Large intestine (tissue), 3 donors: ENCODE measurements at regions not wholly inside any gene's neighbourhood (a gene's known extent, or its start where the extent isn't known, plus 50 kb on each side); places are given as distances from the start of the nearest gene placed in this dataset.

Experiments used
- DNase-seq, 2 donors: peaks; one replicate each; pipeline versions ENCODE4 v3.0.0 to v3.0.0-alpha.2; 2013
- H3K27ac ChIP-seq: one replicate; pipeline ENCODE4 v1.5.1; 2013; ENCODE audit warnings: low read length
- H3K27me3 ChIP-seq: 2 replicates; pipeline ENCODE4 v1.6.1; 2013; ENCODE audit warnings: low read length; ENCODE audit not compliant: control insufficient read depth, insufficient read depth
- H3K36me3 ChIP-seq: 2 replicates; pipeline ENCODE4 v1.6.1; 2013; ENCODE audit warnings: low read length; ENCODE audit not compliant: control insufficient read depth, insufficient read depth
- H3K4me1 ChIP-seq: one replicate; pipeline ENCODE4 v1.6.1; 2013; ENCODE audit warnings: low read length; ENCODE audit not compliant: control insufficient read depth, insufficient read depth
- H3K4me3 ChIP-seq: one replicate; pipeline ENCODE4 v1.5.1; 2013; ENCODE audit warnings: low read length
- H3K9me3 ChIP-seq: one replicate; pipeline ENCODE4 v1.6.1; 2013; ENCODE audit warnings: mild to moderate bottlenecking, low read depth, low read length, moderate library complexity; ENCODE audit not compliant: control insufficient read depth
- WGBS: methylation state at CpG from one replicate; pipeline ENCODE4 v1.1.5; 2013; ENCODE audit warnings: low lambda C conversion rate; ENCODE audit not compliant: insufficient coverage; 5-methylcytosine and 5-hydroxymethylcytosine counted together

DNA sequence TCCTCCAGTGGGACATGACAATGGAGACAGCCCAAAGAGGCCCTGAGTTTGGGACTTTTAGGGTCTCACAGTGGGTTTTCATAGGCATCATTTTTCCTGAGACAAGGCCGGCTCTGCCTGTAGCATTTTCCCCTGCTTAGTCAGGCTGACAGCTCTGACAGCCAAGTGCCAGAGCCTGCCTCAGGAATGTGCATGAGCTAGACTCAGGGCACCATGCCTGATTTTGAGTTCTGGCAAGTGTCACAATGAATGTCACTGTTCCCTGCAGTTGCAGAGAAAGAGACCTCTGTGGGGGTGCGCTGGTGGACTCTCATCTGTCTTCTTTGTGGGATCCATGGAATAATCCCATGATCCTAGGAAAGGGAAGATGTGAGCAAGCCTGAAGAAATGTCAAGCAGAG, 343.3 kb upstream of the TSPY4 start:
- no CpG with 5 or more reads among the region's 2 CpGs for WGBS
- H3K4me1 ChIP-seq: no peaks in the 10 kb centered on the region
- no peaks in the 10 kb centered on the region for H3K27me3 ChIP-seq
- no peak for DNase-seq
- no peak overlapping the region for H3K4me3 ChIP-seq
- no peak overlapping the region for H3K27ac ChIP-seq
- H3K9me3 ChIP-seq: no peaks in the 10 kb centered on the region
- no peaks in the 10 kb centered on the region for H3K36me3 ChIP-seq

DNA sequence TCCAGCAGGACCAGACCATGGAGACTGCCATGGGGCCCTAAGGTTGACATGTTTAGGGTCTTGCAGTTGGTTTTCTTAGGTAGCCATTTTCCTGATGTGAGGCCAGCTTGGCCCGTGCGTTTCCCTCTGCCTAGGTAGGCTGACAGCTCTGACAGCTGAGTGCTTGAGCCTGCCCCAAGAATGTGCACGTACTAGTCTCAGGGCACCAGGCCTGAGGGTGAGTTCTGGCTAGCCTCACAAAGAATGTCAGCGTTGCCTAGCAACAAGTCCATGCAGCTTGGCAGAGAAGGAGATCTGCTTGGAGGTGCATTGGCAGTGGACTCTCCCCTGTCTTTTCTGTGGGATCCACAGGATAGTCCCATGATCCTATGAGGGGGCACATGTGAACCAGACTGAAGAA, 336.0 kb upstream of the TSPY4 start:
- no peaks in the 10 kb centered on the region for H3K9me3 ChIP-seq
- no peaks in the 10 kb centered on the region for H3K4me1 ChIP-seq
- no peaks in the 10 kb centered on the region for H3K27me3 ChIP-seq
- no CpG with 5 or more reads among the region's 4 CpGs for WGBS
- H3K4me3 ChIP-seq: no peak overlapping the region
- no peak for DNase-seq
- H3K27ac ChIP-seq: no peak overlapping the region
- H3K36me3 ChIP-seq: no peaks in the 10 kb centered on the region

DNA sequence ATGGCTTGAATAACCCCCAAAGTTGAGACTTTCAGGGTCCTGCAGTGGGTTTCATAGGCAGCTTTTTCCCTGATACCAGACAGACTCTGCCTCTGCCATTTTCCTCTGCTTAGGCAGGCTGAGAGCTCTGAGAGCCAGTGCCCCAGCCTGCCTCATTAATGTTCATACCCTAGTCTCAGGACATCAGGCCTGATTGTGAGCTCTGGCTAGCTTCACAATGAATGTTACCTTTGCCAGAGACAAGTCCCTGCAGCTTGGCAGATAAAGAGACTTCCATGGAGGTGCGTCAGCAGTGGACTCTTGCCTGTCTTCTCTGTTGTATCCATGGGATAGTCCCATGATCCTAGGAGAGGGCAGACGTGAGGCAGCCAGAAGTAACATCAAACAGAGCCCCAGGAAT, 333.5 kb upstream of the TSPY4 start:
- Histone ChIP-seq H3K4me1 (no peaks in the 10 kb centered on the region), H3K36me3 (no peaks in the 10 kb centered on the region), H3K27me3 (no peaks in the 10 kb centered on the region), H3K9me3 (no peaks in the 10 kb centered on the region), H3K27ac (no peak overlapping the region), H3K4me3 (no peak overlapping the region)
- no CpG with 5 or more reads among the region's 2 CpGs for WGBS
- no peak for DNase-seq

DNA sequence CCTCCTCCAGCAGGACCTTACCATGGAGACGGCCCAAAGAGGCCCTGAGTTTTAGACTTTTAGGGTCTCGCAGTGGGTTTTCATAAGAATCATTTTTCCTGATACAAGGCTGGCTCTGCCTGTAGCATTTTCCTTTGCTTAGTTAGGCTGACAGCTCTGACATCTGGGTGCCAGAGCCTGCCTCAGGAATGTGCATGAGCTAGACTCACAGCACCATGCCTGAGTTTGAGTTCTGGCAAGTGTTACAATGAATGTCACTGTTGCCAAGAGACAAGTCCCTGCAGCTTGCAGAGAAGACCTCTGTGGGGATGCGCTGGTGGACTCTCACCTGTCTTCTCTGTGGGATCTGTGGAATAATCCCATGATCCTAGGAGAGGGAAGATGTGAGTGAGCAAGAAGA, 328.6 kb upstream of the TSPY4 start:
- no peaks in the 10 kb centered on the region for H3K9me3 ChIP-seq
- WGBS: no CpG with 5 or more reads among the region's 3 CpGs
- no peak for DNase-seq
- no peak overlapping the region for H3K4me3 ChIP-seq
- no peaks in the 10 kb centered on the region for H3K4me1 ChIP-seq
- no peaks in the 10 kb centered on the region for H3K27me3 ChIP-seq
- H3K36me3 ChIP-seq: no peaks in the 10 kb centered on the region
- no peak overlapping the region for H3K27ac ChIP-seq

DNA sequence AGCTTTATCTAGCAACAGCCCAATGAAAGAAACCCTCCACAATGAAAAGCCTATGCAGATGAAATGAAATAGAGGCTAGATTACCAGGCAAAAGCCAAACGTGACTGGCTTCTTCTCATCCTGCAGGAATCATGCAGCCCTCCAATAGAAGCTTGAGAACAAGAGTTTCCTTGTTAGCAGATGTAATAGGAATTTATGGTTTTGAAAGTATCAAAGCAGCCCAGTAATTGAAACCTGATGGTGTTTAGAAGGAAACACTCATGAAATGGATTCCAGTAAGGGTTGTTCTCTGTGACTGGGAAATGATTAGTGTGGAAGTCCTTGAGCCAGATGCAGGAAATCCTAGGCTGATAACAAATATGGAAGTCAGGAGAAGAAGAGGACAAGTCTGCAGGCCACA, 320.3 kb upstream of the TSPY4 start:
- Histone ChIP-seq H3K36me3 (no peaks in the 10 kb centered on the region), H3K4me1 (no peaks in the 10 kb centered on the region), H3K9me3 (no peaks in the 10 kb centered on the region), H3K4me3 (no peak overlapping the region), H3K27me3 (no peaks in the 10 kb centered on the region), H3K27ac (no peak overlapping the region)
- no peak for DNase-seq
- WGBS: no CpG with 5 or more reads among the region's 1 CpG

DNA sequence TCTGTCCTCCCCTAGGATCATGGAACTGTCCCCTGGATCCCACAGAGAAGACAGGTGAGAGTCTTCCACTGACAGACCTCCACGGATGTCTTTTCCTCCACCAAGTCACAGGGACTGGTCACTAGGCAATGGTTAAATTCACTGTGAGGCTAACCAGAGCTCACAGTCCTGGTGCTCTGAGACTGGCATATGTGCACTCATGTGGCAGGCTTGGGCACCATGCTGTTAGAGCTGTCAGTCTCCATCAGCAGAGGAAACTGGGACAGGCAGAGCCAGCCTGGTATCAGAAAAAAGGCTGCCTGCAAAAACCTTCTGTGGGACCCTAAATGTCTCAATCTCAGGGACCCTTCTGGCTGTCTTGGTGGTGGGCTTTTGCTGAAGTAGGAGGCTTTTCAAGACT, 318.9 kb upstream of the TSPY4 start:
- WGBS: no CpG with 5 or more reads among the region's 1 CpG

DNA sequence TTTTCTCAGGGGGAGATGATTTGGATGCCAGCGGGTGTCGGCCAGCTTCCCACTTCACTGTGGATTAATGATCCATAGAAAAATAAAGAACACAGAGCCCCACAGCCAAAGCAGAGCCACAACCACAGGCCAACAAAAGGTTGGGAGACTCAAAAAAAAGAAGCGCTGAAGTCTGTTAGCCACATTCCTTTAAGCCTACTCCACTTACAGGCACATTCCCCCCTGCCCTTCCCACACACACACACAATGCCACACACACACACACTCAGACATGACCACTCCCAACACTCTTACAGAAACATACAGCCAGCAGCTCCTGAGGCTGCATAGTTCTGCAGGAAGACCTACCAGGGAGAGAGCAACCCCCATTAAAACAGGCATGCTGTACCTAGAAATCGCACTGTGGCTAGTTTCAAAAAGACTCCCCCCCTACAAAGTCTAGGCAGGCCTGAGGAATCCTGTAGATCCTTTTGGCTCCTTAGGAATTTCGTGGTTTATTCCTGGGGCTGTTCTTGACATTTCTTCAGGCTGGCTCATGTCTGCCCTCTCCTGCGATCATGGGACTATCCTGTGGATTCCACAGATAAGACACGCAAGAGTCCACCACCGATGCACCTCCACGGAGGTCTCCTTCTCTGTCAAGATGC, 309.4 kb upstream of the TSPY4 start:
- H3K9me3 ChIP-seq: no peaks in the 10 kb centered on the region
- no peaks in the 10 kb centered on the region for H3K36me3 ChIP-seq
- no peak overlapping the region for H3K27ac ChIP-seq
- 20% methylated on average over 1 of the region's 9 CpGs for WGBS
- no peaks in the 10 kb centered on the region for H3K4me1 ChIP-seq
- DNase-seq: no peak
- H3K27me3 ChIP-seq: no peaks in the 10 kb centered on the region
- no peak overlapping the region for H3K4me3 ChIP-seq

More for the DNA sequence above, 318.9 kb upstream of the TSPY4 start:
- no peak overlapping the region for H3K27ac ChIP-seq
- DNase-seq: no peak
- no peaks in the 10 kb centered on the region for H3K4me1 ChIP-seq
- no peaks in the 10 kb centered on the region for H3K9me3 ChIP-seq
- no peaks in the 10 kb centered on the region for H3K36me3 ChIP-seq
- H3K4me3 ChIP-seq: no peak overlapping the region
- no peaks in the 10 kb centered on the region for H3K27me3 ChIP-seq

DNA sequence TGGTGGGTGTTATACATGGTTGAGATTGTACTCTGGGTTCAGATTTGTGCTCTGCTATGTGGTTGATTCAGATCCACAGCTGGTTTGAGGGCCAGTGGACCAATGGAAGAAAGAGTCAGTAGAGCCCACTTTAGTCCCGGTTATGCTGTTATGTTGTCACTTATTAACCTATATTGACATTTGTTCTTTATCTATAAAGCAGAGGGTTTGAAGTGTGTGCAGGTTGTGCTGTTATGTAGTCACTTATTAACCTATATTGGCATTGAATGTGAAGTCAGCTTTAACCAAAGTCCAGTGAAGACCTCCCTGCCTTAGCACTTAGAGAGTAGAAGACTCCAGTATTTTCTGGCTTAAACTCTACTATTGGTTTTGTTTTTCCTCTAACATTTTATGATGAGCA, 307.3 kb upstream of the TSPY4 start:
- Histone ChIP-seq H3K36me3 (no peaks in the 10 kb centered on the region), H3K4me3 (no peak overlapping the region), H3K4me1 (no peaks in the 10 kb centered on the region), H3K27me3 (no peaks in the 10 kb centered on the region), H3K27ac (no peak overlapping the region), H3K9me3 (no peaks in the 10 kb centered on the region)
- peak in 1 of 2 donors; percentile 25 for DNase-seq
- WGBS: no CpG with 5 or more reads among the region's 1 CpG

DNA sequence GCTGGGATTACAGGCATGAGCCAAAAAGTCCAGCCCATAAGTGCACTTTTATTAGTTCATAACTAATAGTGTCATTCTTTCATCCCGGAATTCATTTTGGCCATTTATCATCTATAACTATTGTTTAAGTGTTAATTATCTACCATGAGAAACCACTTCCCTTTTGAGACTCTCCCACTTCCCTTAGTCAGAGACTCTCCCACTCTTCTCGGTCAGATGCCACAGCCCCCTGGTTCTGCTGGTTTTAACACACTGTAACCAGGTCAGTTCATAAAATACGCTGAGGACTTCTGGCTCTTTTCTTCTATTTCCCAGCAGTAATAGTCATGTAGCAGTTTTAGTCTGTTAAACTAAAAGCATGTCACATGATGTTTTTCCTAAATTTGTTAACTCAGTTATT, 303.0 kb upstream of the TSPY4 start:
- H3K4me1 ChIP-seq: no peaks in the 10 kb centered on the region
- H3K9me3 ChIP-seq: no peaks in the 10 kb centered on the region
- no peak overlapping the region for H3K27ac ChIP-seq
- no peak for DNase-seq
- no peaks in the 10 kb centered on the region for H3K36me3 ChIP-seq
- no peaks in the 10 kb centered on the region for H3K27me3 ChIP-seq
- 70% methylated on average over 2 of the region's 3 CpGs for WGBS
- H3K4me3 ChIP-seq: no peak overlapping the region

DNA sequence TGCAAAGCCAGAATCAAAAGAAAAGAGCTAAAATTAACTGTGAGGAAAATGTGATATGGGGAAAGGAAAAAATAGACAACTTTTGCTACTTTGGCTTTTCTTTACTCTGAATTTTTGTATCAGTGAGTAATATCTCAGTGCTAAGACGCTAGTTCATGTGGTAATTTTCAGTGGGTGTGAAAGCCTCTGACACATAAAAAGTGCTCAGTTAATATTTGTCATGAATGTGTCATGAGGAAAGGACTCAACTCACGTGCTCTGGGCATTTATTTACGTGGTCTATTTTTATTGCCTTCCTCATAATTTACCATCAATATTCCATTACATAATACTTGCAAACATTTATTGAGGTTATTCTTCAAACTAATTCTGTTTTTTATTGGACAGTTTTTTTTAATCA, 302.0 kb upstream of the TSPY4 start:
- no peak for DNase-seq
- Histone ChIP-seq H3K27ac (no peak overlapping the region), H3K4me3 (no peak overlapping the region), H3K36me3 (no peaks in the 10 kb centered on the region), H3K27me3 (no peaks in the 10 kb centered on the region), H3K9me3 (no peaks in the 10 kb centered on the region), H3K4me1 (no peaks in the 10 kb centered on the region)
- WGBS: no CpG with 5 or more reads among the region's 3 CpGs

DNA sequence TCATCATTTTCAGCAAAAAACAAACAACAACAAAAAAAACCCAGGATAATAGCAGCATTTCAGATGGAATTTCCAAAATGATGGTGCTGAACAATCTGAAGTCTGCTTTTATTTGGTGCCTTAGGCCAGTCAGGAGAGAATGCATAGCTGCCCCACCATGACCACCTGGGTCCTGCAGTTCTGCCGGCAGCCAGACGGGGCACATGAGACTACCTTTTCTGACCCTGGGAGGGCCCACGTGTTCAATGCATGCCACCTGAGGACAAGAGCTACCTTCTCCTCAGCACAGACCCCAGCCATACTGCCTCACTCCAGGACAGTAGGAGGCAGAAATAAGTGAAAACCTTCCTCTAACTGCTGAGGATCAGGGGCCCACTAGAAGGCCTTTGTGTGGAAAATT, 295.8 kb upstream of the TSPY4 start:
- no peaks in the 10 kb centered on the region for H3K4me1 ChIP-seq
- no peaks in the 10 kb centered on the region for H3K9me3 ChIP-seq
- no peak overlapping the region for H3K4me3 ChIP-seq
- DNase-seq: no peak
- WGBS: no CpG with 5 or more reads among the region's 3 CpGs
- no peaks in the 10 kb centered on the region for H3K36me3 ChIP-seq
- H3K27ac ChIP-seq: no peak overlapping the region
- no peaks in the 10 kb centered on the region for H3K27me3 ChIP-seq
